ENCODE measurements at regions not wholly inside any gene's neighbourhood (a gene's known extent, or its start where the extent isn't known, plus 50 kb on each side); places are given as distances from the start of the nearest gene placed in this dataset.

DNA sequence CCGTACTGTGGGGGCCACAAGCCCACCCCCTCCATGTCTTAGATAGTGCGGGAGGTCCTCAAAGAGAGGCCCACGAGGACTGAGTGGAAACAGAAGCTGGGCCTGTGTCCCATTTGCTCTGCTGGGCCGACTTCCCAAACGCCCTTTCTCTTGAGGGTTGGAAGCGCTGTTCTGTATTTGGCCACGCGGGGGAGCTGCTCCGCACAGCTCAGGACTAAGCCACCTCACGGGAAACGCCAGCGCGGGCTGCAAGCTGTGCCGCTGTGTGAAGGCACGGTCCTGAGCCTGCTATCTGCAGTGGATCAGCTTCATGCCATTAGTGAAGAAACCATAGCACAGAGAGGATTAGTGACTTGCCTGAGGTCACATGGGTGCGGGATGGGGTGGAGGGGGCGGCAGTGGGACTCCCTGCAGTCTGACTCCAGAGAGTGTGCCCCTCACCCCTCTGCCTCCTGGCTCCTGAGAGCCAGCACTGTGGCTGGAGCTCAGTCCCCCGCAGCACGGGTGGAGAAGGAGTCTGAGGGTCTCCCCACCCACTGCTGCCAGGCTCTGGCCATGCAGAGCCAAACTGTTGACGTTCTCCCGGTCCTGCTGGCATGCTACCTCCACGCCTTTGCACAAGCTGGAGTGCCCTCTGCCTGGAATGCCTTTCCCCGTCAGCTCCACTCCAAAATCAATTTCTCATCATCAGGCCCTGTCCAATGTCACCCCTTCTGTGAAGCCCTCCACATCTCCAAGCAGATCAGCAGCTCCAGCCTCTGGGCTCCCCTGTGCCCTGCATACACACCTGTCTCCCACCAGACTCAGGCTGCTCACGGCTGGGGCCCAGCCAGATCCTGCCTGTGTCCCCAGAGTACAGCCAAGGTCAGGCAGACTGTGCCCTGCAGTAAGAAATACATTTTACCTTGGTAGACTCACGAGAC is 51.5 kb upstream of the LRRC32 start:
- H2AFZ ChIP-seq (ENCODE audit: low read length), result no peak overlapping the region
- DNase-seq (ENCODE audit: low read depth in 2 of 2), result peak; percentile 60 to 79
- H4K20me1 ChIP-seq (ENCODE audit: control insufficient read depth, extremely low read depth, insufficient read depth, low read length), result no peaks in the 10 kb centered on the region
- no peaks in the 10 kb centered on the region for H3K36me3 ChIP-seq (ENCODE audit: control insufficient read depth, insufficient read depth, low read length)
- H3K79me2 ChIP-seq (ENCODE audit: control insufficient read depth, insufficient read depth, low read length), result no peaks in the 10 kb centered on the region
- H3K27ac ChIP-seq (ENCODE audit: insufficient read depth, low read length), result no peak overlapping the region
- no peak overlapping the region for H3K4me3 ChIP-seq (replicated peaks in 1 of 4; ENCODE audit: control extremely low read depth in 1 of 4, insufficient read depth in 1 of 4, low read depth in 3 of 4, low read length in 4 of 4)
- H3K27me3 ChIP-seq (ENCODE audit: control insufficient read depth, insufficient read depth, low read length), result peaks cover 18% of the 10 kb centered on the region
- no peaks in the 10 kb centered on the region for H3K4me1 ChIP-seq (ENCODE audit: control insufficient read depth, extremely low read depth, insufficient read depth, low read length)
- no peak overlapping the region for H3K4me2 ChIP-seq (ENCODE audit: extremely low read depth, insufficient read depth, low read length)
- H3K9ac ChIP-seq (ENCODE audit: insufficient read depth, low read length), result no peak overlapping the region
- H3K9me3 ChIP-seq (ENCODE audit: control insufficient read depth, insufficient read depth, low read depth, low read length), result no peaks in the 10 kb centered on the region
- TF ChIP-seq EZH2 (IDR thresholded peaks at IDR 0.05; ENCODE audit: low read length, missing control alignments), result no peak
- peak; percentile 84 to 92 for TF ChIP-seq CTCF (conservative IDR thresholded peaks at IDR 0.05 in 1 of 2, IDR thresholded peaks at IDR 0.05 in 1 of 2; ENCODE audit: low read depth in 1 of 2, low read length in 2 of 2)

- H3K27ac ChIP-seq (ENCODE audit: insufficient read depth, low read length), result no peak overlapping the region
- no peak overlapping the region for H3K4me3 ChIP-seq (replicated peaks in 1 of 4; ENCODE audit: control extremely low read depth in 1 of 4, insufficient read depth in 1 of 4, low read depth in 3 of 4, low read length in 4 of 4)
- no peak overlapping the region for H3K9ac ChIP-seq (ENCODE audit: insufficient read depth, low read length)
- H3K36me3 ChIP-seq (ENCODE audit: control insufficient read depth, insufficient read depth, low read length), result no peaks in the 10 kb centered on the region
- no peak for TF ChIP-seq CTCF (conservative IDR thresholded peaks at IDR 0.05 in 1 of 2, IDR thresholded peaks at IDR 0.05 in 1 of 2; ENCODE audit: low read depth in 1 of 2, low read length in 2 of 2)
- TF ChIP-seq EZH2 (IDR thresholded peaks at IDR 0.05; ENCODE audit: low read length, missing control alignments), result no peak
- no peaks in the 10 kb centered on the region for H3K9me3 ChIP-seq (ENCODE audit: control insufficient read depth, insufficient read depth, low read depth, low read length)
- no peak for DNase-seq (ENCODE audit: low read depth in 2 of 2)
- no peak overlapping the region for H3K4me2 ChIP-seq (ENCODE audit: extremely low read depth, insufficient read depth, low read length)
- H3K27me3 ChIP-seq (ENCODE audit: control insufficient read depth, insufficient read depth, low read length), result peaks cover 26% of the 10 kb centered on the region
- H2AFZ ChIP-seq (ENCODE audit: low read length), result no peak overlapping the region
- no peaks in the 10 kb centered on the region for H3K4me1 ChIP-seq (ENCODE audit: control insufficient read depth, extremely low read depth, insufficient read depth, low read length)
- H4K20me1 ChIP-seq (ENCODE audit: control insufficient read depth, extremely low read depth, insufficient read depth, low read length), result no peaks in the 10 kb centered on the region
- H3K79me2 ChIP-seq (ENCODE audit: control insufficient read depth, insufficient read depth, low read length), result no peaks in the 10 kb centered on the region
Measured at GRCh38 chr11:76723142-76723541, 52.6 kb upstream of the LRRC32 start.

- Histone ChIP-seq H4K20me1 (ENCODE audit: control insufficient read depth, extremely low read depth, insufficient read depth, low read length) (no peaks in the 10 kb centered on the region), H3K79me2 (ENCODE audit: control insufficient read depth, insufficient read depth, low read length) (no peaks in the 10 kb centered on the region), H3K36me3 (ENCODE audit: control insufficient read depth, insufficient read depth, low read length) (no peaks in the 10 kb centered on the region), H3K27ac (ENCODE audit: insufficient read depth, low read length) (no peak overlapping the region), H3K4me3 (replicated peaks in 1 of 4; ENCODE audit: control extremely low read depth in 1 of 4, insufficient read depth in 1 of 4, low read depth in 3 of 4, low read length in 4 of 4) (no peak overlapping the region), H2AFZ (ENCODE audit: low read length) (no peak overlapping the region), H3K4me1 (ENCODE audit: control insufficient read depth, extremely low read depth, insufficient read depth, low read length) (no peaks in the 10 kb centered on the region), H3K27me3 (ENCODE audit: control insufficient read depth, insufficient read depth, low read length) (peaks cover 28% of the 10 kb centered on the region), H3K9ac (ENCODE audit: insufficient read depth, low read length) (no peak overlapping the region), H3K9me3 (ENCODE audit: control insufficient read depth, insufficient read depth, low read depth, low read length) (no peaks in the 10 kb centered on the region), H3K4me2 (ENCODE audit: extremely low read depth, insufficient read depth, low read length) (no peak overlapping the region)
- DNase-seq (ENCODE audit: low read depth in 2 of 2), result no peak
- no peak for TF ChIP-seq CTCF (conservative IDR thresholded peaks at IDR 0.05 in 1 of 2, IDR thresholded peaks at IDR 0.05 in 1 of 2; ENCODE audit: low read depth in 1 of 2, low read length in 2 of 2)
- no peak for TF ChIP-seq EZH2 (IDR thresholded peaks at IDR 0.05; ENCODE audit: low read length, missing control alignments)
Measured at GRCh38 chr11:76723548-76723947, 53.0 kb upstream of the LRRC32 start.
